ENCODE measurements at regions not wholly inside any gene's neighbourhood (a gene's known extent, or its start where the extent isn't known, plus 50 kb on each side); places are given as distances from the start of the nearest gene placed in this dataset.
"Not testable (repeated sequence)": the region's sequence is repeated elsewhere in the genome, so short reads cannot be mapped to it uniquely, and the experiment has no call there.

- in situ Hi-C loops (cut with MboI; ENCODE audit: low sequenced_read_pairs), result no loop called here
Measured at GRCh38 chr2:34523958-34524514, 924.9 kb upstream of the FAM98A start.

- in situ Hi-C loops (cut with MboI; ENCODE audit: low sequenced_read_pairs), result no loop called here
Measured at GRCh38 chr2:34519659-34520058, 920.6 kb upstream of the FAM98A start.

GRCh38 chr2:34498561-34498960, 899.5 kb upstream of the FAM98A start:
- in situ Hi-C loops (cut with MboI; ENCODE audit: low sequenced_read_pairs), result no loop called here

GRCh38 chr2:34494192-34494591, 895.1 kb upstream of the FAM98A start:
- in situ Hi-C loops (cut with MboI; ENCODE audit: low sequenced_read_pairs), result not testable (repeated sequence)

- in situ Hi-C loops (cut with MboI; ENCODE audit: low sequenced_read_pairs), result no loop called here
Measured at GRCh38 chr2:34492561-34493455, 893.7 kb upstream of the FAM98A start.

GRCh38 chr2:34486965-34487364, 887.9 kb upstream of the FAM98A start:
- in situ Hi-C loops (cut with MboI; ENCODE audit: low sequenced_read_pairs), result no loop called here

GRCh38 chr2:34481542-34481941, 882.4 kb upstream of the FAM98A start:
- in situ Hi-C loops (cut with MboI; ENCODE audit: low sequenced_read_pairs), result no loop called here

GRCh38 chr2:34480366-34480765, 881.3 kb upstream of the FAM98A start:
- in situ Hi-C loops (cut with MboI; ENCODE audit: low sequenced_read_pairs), result no loop called here

GRCh38 chr2:34475156-34475555, 876.1 kb upstream of the FAM98A start:
- in situ Hi-C loops (cut with MboI; ENCODE audit: low sequenced_read_pairs), result no loop called here

GRCh38 chr2:34474646-34475045, 875.5 kb upstream of the FAM98A start:
- in situ Hi-C loops (cut with MboI; ENCODE audit: low sequenced_read_pairs), result no loop called here

- in situ Hi-C loops (cut with MboI; ENCODE audit: low sequenced_read_pairs), result no loop called here
Measured at GRCh38 chr2:34447097-34447496, 848.0 kb upstream of the FAM98A start.

GRCh38 chr2:34423301-34423700, 824.2 kb upstream of the FAM98A start:
- in situ Hi-C loops (cut with MboI; ENCODE audit: low sequenced_read_pairs), result no loop called here

GRCh38 chr2:34419856-34420255, 820.8 kb upstream of the FAM98A start:
- in situ Hi-C loops (cut with MboI; ENCODE audit: low sequenced_read_pairs), result no loop called here

GRCh38 chr2:34416856-34417255, 817.8 kb upstream of the FAM98A start:
- in situ Hi-C loops (cut with MboI; ENCODE audit: low sequenced_read_pairs), result no loop called here

- in situ Hi-C loops (cut with MboI; ENCODE audit: low sequenced_read_pairs), result no loop called here
Measured at GRCh38 chr2:34414856-34415255, 815.8 kb upstream of the FAM98A start.

GRCh38 chr2:34408100-34408499, 809.0 kb upstream of the FAM98A start:
- in situ Hi-C loops (cut with MboI; ENCODE audit: low sequenced_read_pairs), result no loop called here

GRCh38 chr2:34403512-34403911, 804.4 kb upstream of the FAM98A start:
- in situ Hi-C loops (cut with MboI; ENCODE audit: low sequenced_read_pairs), result no loop called here

- in situ Hi-C loops (cut with MboI; ENCODE audit: low sequenced_read_pairs), result no loop called here
Measured at GRCh38 chr2:34402376-34402775, 803.3 kb upstream of the FAM98A start.

GRCh38 chr2:34401186-34401585, 802.1 kb upstream of the FAM98A start:
- in situ Hi-C loops (cut with MboI; ENCODE audit: low sequenced_read_pairs), result no loop called here

GRCh38 chr2:34388446-34388845, 789.3 kb upstream of the FAM98A start:
- in situ Hi-C loops (cut with MboI; ENCODE audit: low sequenced_read_pairs), result no loop called here

- in situ Hi-C loops (cut with MboI; ENCODE audit: low sequenced_read_pairs), result no loop called here
Measured at GRCh38 chr2:34387536-34387935, 788.4 kb upstream of the FAM98A start.

- in situ Hi-C loops (cut with MboI; ENCODE audit: low sequenced_read_pairs), result no loop called here
Measured at GRCh38 chr2:34379586-34379985, 780.5 kb upstream of the FAM98A start.
